ENCODE measurements at regions not wholly inside any gene's neighbourhood (a gene's known extent, or its start where the extent isn't known, plus 50 kb on each side); places are given as distances from the start of the nearest gene placed in this dataset.

DNA sequence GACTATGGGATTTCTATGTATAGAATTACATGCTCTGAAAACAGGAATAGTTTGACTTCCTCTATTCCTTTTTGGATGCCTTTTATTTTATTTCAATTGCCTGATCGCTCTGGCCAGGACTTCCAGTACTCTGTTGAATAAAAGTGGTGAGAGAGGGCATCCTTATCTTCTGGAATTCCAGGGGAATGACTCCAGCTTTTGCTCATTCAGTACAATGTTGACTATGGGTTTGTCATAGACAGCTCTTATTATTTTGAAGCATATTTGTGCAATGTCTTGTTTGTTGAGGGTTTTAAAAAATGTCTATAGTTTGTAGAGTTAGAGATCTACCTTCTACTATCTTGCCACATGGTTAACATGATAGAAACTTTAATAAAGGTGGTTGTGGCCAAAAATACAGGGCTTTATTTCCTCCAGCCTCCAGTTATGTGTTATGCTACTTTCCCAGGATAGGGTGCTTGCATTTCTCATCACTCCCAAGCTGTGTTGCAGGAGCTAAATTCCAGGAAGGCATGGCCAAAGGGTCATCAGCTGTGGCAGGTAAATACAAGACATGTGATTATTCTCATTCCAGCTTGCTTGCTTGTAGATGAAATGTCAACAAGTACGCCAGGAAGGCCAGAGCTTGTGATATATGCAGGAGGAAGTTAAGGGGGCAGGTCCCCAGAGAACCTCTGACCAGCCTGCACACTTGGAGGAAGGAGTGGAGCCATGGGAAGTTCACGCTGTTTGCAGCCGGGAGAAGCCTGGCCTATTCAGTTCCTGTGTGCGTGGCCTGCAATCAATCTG lies 142.4 kb upstream of the CPXCR1 start:
- no peak for DNase-seq (ENCODE audit: low read depth)
- no peak overlapping the region for H3K4me3 ChIP-seq (ENCODE audit: low read depth, low read length)
- no peak for TF ChIP-seq CTCF (conservative IDR thresholded peaks at IDR 0.05; ENCODE audit: low read depth, low read length)

DNA sequence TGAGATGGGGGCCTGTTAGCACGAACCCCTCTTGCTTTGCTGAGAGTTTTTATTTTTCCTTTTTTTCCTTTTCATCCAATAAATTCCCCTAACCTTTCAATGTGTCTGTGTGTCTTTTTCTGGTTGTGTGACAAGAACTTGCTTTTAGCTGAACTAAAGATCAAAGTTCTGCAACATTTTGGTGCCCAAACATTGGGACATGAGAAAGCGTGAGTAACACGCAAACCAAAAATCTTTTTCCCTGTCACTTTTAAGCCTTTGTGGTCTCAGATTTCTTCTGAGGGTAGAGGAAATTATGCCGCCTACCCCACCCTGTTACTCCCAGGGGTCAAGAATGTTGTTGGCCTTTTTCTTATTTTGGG lies 141.8 kb upstream of the CPXCR1 start:
- DNase-seq (ENCODE audit: low read depth), result no peak
- H3K4me3 ChIP-seq (ENCODE audit: low read depth, low read length), result no peak overlapping the region
- TF ChIP-seq CTCF (conservative IDR thresholded peaks at IDR 0.05; ENCODE audit: low read depth, low read length), result no peak

GRCh38 chrX:88612870-88613329 lies 134.1 kb upstream of the CPXCR1 start:
- no peak overlapping the region for H3K4me3 ChIP-seq (ENCODE audit: low read depth, low read length)
- DNase-seq (ENCODE audit: low read depth), result no peak
- no peak for TF ChIP-seq CTCF (conservative IDR thresholded peaks at IDR 0.05; ENCODE audit: low read depth, low read length)

- H3K4me3 ChIP-seq (ENCODE audit: low read depth, low read length), result no peak overlapping the region
- DNase-seq (ENCODE audit: low read depth), result no peak
- peak; percentile 48 for TF ChIP-seq CTCF (conservative IDR thresholded peaks at IDR 0.05; ENCODE audit: low read depth, low read length)
Measured at GRCh38 chrX:88613338-88613737, 133.7 kb upstream of the CPXCR1 start.

- TF ChIP-seq CTCF (conservative IDR thresholded peaks at IDR 0.05; ENCODE audit: low read depth, low read length), result no peak
- DNase-seq (ENCODE audit: low read depth), result no peak
- no peak overlapping the region for H3K4me3 ChIP-seq (ENCODE audit: low read depth, low read length)
Measured at GRCh38 chrX:88621278-88621677, 125.7 kb upstream of the CPXCR1 start.

- DNase-seq (ENCODE audit: low read depth), result no peak
- no peak for TF ChIP-seq CTCF (conservative IDR thresholded peaks at IDR 0.05; ENCODE audit: low read depth, low read length)
- no peak overlapping the region for H3K4me3 ChIP-seq (ENCODE audit: low read depth, low read length)
Measured at GRCh38 chrX:88655460-88655859, 91.6 kb upstream of the CPXCR1 start.

DNA sequence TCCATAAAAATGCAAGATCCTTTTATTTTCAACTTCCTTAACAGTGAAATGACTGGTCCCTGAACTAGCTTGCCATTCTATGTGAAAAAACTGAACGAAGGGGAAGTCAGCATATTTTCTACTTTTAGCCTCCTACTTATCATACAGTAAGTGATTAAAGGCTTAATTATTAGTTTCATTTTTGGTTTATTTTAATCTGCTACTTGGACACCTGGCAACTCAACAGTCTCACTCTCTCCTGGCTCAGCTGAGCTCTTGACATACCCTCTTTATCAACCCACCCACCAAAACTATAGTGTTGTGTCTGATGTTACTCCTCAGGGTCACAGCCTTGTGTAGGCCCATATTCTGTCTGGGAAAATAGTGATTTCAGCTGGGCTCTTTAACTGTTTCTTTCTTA lies 86.2 kb upstream of the CPXCR1 start:
- DNase-seq (ENCODE audit: low read depth), result no peak
- TF ChIP-seq CTCF (conservative IDR thresholded peaks at IDR 0.05; ENCODE audit: low read depth, low read length), result no peak
- no peak overlapping the region for H3K4me3 ChIP-seq (ENCODE audit: low read depth, low read length)
